HepG2 (cell line): ENCODE measurements at regions not wholly inside any gene's neighbourhood (a gene's known extent, or its start where the extent isn't known, plus 50 kb on each side); places are given as distances from the start of the nearest gene placed in this dataset.

ENCODE experiments used
- ATAC-seq: fragments of 200-7000 bp; cut with Tn5 transposase; 3 replicates; pipeline ENCODE4 v1.9.1; 2020; ENCODE audit warnings: mild to moderate bottlenecking, moderate library complexity
- BruUV-seq: library from RNA; stranded (reverse); fragments of 400-500 nt; replicated peaks from 2 replicates; lab custom pipeline; 2021; lab: Mats Ljungman, UMichigan
- CTCF ChIA-PET: fragments of 300-600 bp; formaldehyde crosslinking; extraction: SDS; loops from one replicate; lab custom pipeline; 2021; ENCODE audit warnings: low total read pairs, inconsistent platforms, low intra/inter-chr PET ratio; lab: Yijun Ruan, JAX
- POLR2A ChIA-PET: fragments of 350-600 bp; sonication (Branson Sonifier 250); formaldehyde crosslinking; loops from one replicate; lab custom pipeline; 2020; ENCODE audit warnings: antibody characterized with exemption, inconsistent platforms; lab: Yijun Ruan, JAX
- DNase-seq: peaks from one replicate; pipeline ENCODE4 v3.0.0-alpha.2; 2015; ENCODE audit warnings: low spot score
- FAIRE-seq: peaks from 3 replicates; lab custom pipeline; 2011; peaks lifted over from hg19 to GRCh38; lab: Jason Lieb, UNC
- H2AFZ ChIP-seq: one replicate; pipeline ENCODE4 v1.6.1; 2011; ENCODE audit warnings: low read length, inconsistent platforms
- H3K27ac ChIP-seq: fragments of 300-600 bp; 3 replicates; pipeline ENCODE4 v1.8.0; 2011; ENCODE audit warnings: mixed run types, mild to moderate bottlenecking, mixed read lengths, low read length, inconsistent platforms; ENCODE audit not compliant: insufficient read depth; ENCODE audit errors: extremely low read length
- H3K27me3 ChIP-seq, 2 experiments: fragments of 200-600 bp in 1 of 2; 2 replicates in 1 of 2; 3 replicates in 1 of 2; pipeline versions ENCODE4 v1.6.0 to v1.8.0; 2011; ENCODE audit warnings: low read length in 2 of 2, mild to moderate bottlenecking in 2 of 2, moderate library complexity in 2 of 2, inconsistent platforms in 1 of 2; ENCODE audit not compliant: insufficient read depth in 2 of 2, control insufficient read depth in 1 of 2
- H3K36me3 ChIP-seq, 2 experiments: fragments of 200-600 bp in 1 of 2; replicated peaks in 1 of 2; 2 replicates in 1 of 2; 3 replicates in 1 of 2; pipeline versions ENCODE4 v1.5.1 to v1.8.0; 2011; ENCODE audit warnings: low read length in 2 of 2, inconsistent platforms in 1 of 2; ENCODE audit not compliant: insufficient read depth in 2 of 2, control insufficient read depth in 1 of 2
- H3K4me1 ChIP-seq: 2 replicates; pipeline ENCODE4 v1.5.1; 2012; ENCODE audit warnings: low read length, inconsistent platforms; ENCODE audit not compliant: insufficient read depth
- H3K4me2 ChIP-seq: 2 replicates; pipeline ENCODE4 v1.6.0; 2011; ENCODE audit warnings: low read depth, low read length, inconsistent platforms
- H3K4me3 ChIP-seq, 3 experiments: fragments of 200-600 bp in 1 of 3; sonication (generic), shearing (Covaris generic) in 1 of 3; replicated peaks in 1 of 3; 2 replicates each; pipeline ENCODE4 v1.5.1; 2011 to 2016; ENCODE audit warnings: low read length in 3 of 3, inconsistent platforms in 2 of 3, low read depth in 2 of 3, mild to moderate bottlenecking in 2 of 3, control low read depth in 1 of 3, mixed read lengths in 1 of 3; ENCODE audit not compliant: insufficient read depth in 1 of 3
- H3K79me2 ChIP-seq: one replicate; pipeline ENCODE4 v1.6.1; 2011; ENCODE audit warnings: low read length, inconsistent platforms; ENCODE audit not compliant: insufficient read depth
- H3K9ac ChIP-seq: 2 replicates; pipeline ENCODE4 v1.6.0; 2011; ENCODE audit warnings: mild to moderate bottlenecking, low read depth, low read length, inconsistent platforms; ENCODE audit not compliant: insufficient read depth
- H3K9me3 ChIP-seq: 2 replicates; pipeline ENCODE4 v1.5.1; 2012; ENCODE audit warnings: mild to moderate bottlenecking, low read length
- H4K20me1 ChIP-seq: 2 replicates; pipeline ENCODE4 v1.6.0; 2011; ENCODE audit warnings: inconsistent platforms, mild to moderate bottlenecking, low read length, moderate library complexity; ENCODE audit not compliant: insufficient read depth
- CEBPG ChIP-seq: IDR thresholded peaks from 2 replicates; pipeline ENCODE4 v1.6.1; 2016
- FOXK2 ChIP-seq: fragments of 450-650 bp; IDR thresholded peaks from 2 replicates; pipeline ENCODE4 v1.6.1; 2016
- HOXA3 ChIP-seq: sonication (generic); formaldehyde crosslinking; IDR thresholded peaks from 2 replicates; pipeline ENCODE4 v1.5.0; 2020; ENCODE audit warnings: missing genetic modification reagents
- ISX ChIP-seq: sonication (generic); formaldehyde crosslinking; conservative IDR thresholded peaks from 2 replicates; pipeline ENCODE4 v1.5.0; 2020; ENCODE audit warnings: missing genetic modification reagents
- MAFK ChIP-seq, 2 experiments: IDR thresholded peaks in 1 of 2; conservative IDR thresholded peaks in 1 of 2; 2 replicates each; pipeline ENCODE4 v1.6.1; 2011; ENCODE audit warnings: improper control_type of control experiment in 2 of 2, low read length in 2 of 2
- MYNN ChIP-seq: sonication (generic); formaldehyde crosslinking; IDR thresholded peaks from 2 replicates; pipeline ENCODE4 v1.4.0; 2020; ENCODE audit warnings: mild to moderate bottlenecking, low read depth, missing genetic modification reagents
- TMF1 ChIP-seq: sonication (generic); formaldehyde crosslinking; IDR thresholded peaks from 2 replicates; pipeline ENCODE4 v1.8.1; 2022; ENCODE audit warnings: low read depth, missing genetic modification reagents
- TRIM24 ChIP-seq: sonication (generic); formaldehyde crosslinking; IDR thresholded peaks from 2 replicates; pipeline ENCODE4 v1.8.0; 2022; ENCODE audit warnings: mild to moderate bottlenecking, missing genetic modification reagents
- YEATS2 ChIP-seq: sonication (generic); formaldehyde crosslinking; IDR thresholded peaks from 2 replicates; pipeline ENCODE4 v1.4.0; 2020; ENCODE audit warnings: missing genetic modification reagents, borderline replicate concordance
- ZBTB20 ChIP-seq: sonication (generic); formaldehyde crosslinking; IDR thresholded peaks from 2 replicates; pipeline ENCODE4 v1.8.1; 2023; ENCODE audit warnings: missing genetic modification reagents, low read depth, mild to moderate bottlenecking, borderline replicate concordance
- WGBS: methylation state at CpG from one replicate; pipeline ENCODE4 v1.1.6; 2017; ENCODE audit warnings: low lambda C conversion rate; 5-methylcytosine and 5-hydroxymethylcytosine counted together
- in situ Hi-C: cut with HindIII; loops from 2 replicates; pipeline ENCODE4 v1.10.0; 2017; ENCODE audit warnings: low pct_unique_long_range_greater_than_20kb; ENCODE audit not compliant: extremely low pct_ligation_motif_present
- intact Hi-C: fragments of 100-400 bp; cut with micrococcal nuclease; formaldehyde crosslinking; loops from one replicate; pipeline ENCODE4 v1.10.0; 2022; ENCODE audit not compliant: unreplicated experiment
- TF ChIP-seq, protein P1 (sequence below): sonication (generic); formaldehyde crosslinking; IDR thresholded peaks from 2 replicates; pipeline ENCODE4 v1.4.0; 2020; ENCODE audit warnings: missing genetic modification reagents
- TF ChIP-seq, protein P2 (sequence below): sonication (generic); formaldehyde crosslinking; IDR thresholded peaks from 2 replicates; pipeline ENCODE4 v1.4.0; 2020; ENCODE audit warnings: missing genetic modification reagents
- TF ChIP-seq, protein P3 (sequence below): sonication (generic); formaldehyde crosslinking; IDR thresholded peaks from 2 replicates; pipeline ENCODE4 v1.8.0; 2022; ENCODE audit warnings: mild to moderate bottlenecking, missing genetic modification reagents; ENCODE audit not compliant: insufficient replicate concordance
- TF ChIP-seq, protein P4 (sequence below): sonication (generic); formaldehyde crosslinking; IDR thresholded peaks from 2 replicates; pipeline ENCODE4 v1.8.0; 2022; ENCODE audit warnings: missing genetic modification reagents, mild to moderate bottlenecking, inconsistent platforms, borderline replicate concordance

DNA sequence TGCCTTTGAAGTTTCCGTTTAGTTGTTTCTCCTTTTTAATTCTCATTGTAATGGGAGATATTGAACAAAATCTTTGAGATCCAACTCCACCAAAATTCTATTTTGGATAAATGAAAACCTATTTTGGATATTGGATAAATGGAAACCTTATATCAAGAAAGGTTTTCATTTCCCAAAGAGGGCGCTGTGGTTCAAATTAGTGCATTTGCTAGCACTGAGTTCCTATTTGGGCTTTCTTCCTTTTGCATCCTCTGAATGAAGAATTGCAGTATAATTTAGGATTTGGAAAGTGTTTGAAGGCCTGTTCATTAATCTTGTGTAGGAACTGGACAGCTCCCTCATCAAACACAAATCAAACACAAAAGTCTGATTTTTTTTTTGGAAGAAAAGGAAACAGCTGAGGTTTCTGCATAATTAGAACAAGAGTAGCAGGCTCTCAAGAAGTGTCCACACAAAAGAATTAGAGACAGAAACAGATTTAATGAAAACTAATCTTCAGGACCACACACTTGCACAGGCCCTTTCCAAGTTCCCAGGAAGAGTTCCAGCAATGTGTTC lies 80.8 kb upstream of the KLF14 start:
- in situ Hi-C loops = no loop called here
- CTCF ChIA-PET = no interaction called here
- POLR2A ChIA-PET = no interaction called here
- TF ChIP-seq HOXA3 (CRISPR knock-in tag) = no peak
- TF ChIP-seq MYNN = no peak
- no peak for TF ChIP-seq MAFK (conservative IDR thresholded peaks at IDR 0.05 in 1 of 2, IDR thresholded peaks at IDR 0.05 in 1 of 2; ENCODE audit: low read length in 2 of 2)
- TF ChIP-seq ZBTB20 (CRISPR knock-in tag) = no peak
- no peak for TF ChIP-seq CEBPG (CRISPR knock-in tag)
- TF ChIP-seq YEATS2 (CRISPR knock-in tag) = no peak
- no peak for TF ChIP-seq TRIM24 (CRISPR knock-in tag)
- no peak for TF ChIP-seq TMF1 (CRISPR knock-in tag)
- TF ChIP-seq, protein P1, sequence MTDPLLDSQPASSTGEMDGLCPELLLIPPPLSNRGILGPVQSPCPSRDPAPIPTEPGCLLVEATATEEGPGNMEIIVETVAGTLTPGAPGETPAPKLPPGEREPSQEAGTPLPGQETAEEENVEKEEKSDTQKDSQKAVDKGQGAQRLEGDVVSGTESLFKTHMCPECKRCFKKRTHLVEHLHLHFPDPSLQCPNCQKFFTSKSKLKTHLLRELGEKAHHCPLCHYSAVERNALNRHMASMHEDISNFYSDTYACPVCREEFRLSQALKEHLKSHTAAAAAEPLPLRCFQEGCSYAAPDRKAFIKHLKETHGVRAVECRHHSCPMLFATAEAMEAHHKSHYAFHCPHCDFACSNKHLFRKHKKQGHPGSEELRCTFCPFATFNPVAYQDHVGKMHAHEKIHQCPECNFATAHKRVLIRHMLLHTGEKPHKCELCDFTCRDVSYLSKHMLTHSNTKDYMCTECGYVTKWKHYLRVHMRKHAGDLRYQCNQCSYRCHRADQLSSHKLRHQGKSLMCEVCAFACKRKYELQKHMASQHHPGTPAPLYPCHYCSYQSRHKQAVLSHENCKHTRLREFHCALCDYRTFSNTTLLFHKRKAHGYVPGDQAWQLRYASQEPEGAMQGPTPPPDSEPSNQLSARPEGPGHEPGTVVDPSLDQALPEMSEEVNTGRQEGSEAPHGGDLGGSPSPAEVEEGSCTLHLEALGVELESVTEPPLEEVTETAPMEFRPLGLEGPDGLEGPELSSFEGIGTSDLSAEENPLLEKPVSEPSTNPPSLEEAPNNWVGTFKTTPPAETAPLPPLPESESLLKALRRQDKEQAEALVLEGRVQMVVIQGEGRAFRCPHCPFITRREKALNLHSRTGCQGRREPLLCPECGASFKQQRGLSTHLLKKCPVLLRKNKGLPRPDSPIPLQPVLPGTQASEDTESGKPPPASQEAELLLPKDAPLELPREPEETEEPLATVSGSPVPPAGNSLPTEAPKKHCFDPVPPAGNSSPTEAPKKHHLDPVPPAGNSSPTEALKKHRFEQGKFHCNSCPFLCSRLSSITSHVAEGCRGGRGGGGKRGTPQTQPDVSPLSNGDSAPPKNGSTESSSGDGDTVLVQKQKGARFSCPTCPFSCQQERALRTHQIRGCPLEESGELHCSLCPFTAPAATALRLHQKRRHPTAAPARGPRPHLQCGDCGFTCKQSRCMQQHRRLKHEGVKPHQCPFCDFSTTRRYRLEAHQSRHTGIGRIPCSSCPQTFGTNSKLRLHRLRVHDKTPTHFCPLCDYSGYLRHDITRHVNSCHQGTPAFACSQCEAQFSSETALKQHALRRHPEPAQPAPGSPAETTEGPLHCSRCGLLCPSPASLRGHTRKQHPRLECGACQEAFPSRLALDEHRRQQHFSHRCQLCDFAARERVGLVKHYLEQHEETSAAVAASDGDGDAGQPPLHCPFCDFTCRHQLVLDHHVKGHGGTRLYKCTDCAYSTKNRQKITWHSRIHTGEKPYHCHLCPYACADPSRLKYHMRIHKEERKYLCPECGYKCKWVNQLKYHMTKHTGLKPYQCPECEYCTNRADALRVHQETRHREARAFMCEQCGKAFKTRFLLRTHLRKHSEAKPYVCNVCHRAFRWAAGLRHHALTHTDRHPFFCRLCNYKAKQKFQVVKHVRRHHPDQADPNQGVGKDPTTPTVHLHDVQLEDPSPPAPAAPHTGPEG (CRISPR knock-in tag) = no peak
- TF ChIP-seq, protein P2, sequence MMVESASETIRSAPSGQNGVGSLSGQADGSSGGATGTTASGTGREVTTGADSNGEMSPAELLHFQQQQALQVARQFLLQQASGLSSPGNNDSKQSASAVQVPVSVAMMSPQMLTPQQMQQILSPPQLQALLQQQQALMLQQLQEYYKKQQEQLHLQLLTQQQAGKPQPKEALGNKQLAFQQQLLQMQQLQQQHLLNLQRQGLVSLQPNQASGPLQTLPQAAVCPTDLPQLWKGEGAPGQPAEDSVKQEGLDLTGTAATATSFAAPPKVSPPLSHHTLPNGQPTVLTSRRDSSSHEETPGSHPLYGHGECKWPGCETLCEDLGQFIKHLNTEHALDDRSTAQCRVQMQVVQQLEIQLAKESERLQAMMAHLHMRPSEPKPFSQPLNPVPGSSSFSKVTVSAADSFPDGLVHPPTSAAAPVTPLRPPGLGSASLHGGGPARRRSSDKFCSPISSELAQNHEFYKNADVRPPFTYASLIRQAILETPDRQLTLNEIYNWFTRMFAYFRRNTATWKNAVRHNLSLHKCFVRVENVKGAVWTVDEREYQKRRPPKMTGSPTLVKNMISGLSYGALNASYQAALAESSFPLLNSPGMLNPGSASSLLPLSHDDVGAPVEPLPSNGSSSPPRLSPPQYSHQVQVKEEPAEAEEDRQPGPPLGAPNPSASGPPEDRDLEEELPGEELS (CRISPR knock-in tag) = no peak
- TF ChIP-seq, protein P3, sequence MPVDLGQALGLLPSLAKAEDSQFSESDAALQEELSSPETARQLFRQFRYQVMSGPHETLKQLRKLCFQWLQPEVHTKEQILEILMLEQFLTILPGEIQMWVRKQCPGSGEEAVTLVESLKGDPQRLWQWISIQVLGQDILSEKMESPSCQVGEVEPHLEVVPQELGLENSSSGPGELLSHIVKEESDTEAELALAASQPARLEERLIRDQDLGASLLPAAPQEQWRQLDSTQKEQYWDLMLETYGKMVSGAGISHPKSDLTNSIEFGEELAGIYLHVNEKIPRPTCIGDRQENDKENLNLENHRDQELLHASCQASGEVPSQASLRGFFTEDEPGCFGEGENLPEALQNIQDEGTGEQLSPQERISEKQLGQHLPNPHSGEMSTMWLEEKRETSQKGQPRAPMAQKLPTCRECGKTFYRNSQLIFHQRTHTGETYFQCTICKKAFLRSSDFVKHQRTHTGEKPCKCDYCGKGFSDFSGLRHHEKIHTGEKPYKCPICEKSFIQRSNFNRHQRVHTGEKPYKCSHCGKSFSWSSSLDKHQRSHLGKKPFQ (CRISPR knock-in tag) = no peak
- no peak for TF ChIP-seq FOXK2
- TF ChIP-seq, protein P4, sequence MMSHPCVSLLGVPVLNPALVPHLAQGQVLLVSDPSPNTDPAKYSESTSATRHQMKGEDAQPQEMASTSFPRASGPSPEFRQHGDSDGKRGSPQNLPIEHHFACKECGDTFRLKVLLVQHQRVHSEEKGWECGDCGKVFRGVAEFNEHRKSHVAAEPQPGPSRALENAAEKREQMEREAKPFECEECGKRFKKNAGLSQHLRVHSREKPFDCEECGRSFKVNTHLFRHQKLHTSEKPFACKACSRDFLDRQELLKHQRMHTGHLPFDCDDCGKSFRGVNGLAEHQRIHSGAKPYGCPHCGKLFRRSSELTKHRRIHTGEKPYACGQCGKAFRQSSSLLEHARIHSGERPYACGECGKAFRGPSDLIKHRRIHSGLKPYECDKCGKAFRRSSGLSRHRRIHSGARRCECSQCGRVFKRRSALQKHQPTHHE = no peak
- no peak for TF ChIP-seq ISX (CRISPR knock-in tag)

More for the DNA sequence above, 80.8 kb upstream of the KLF14 start:
- WGBS = 24% methylated on average over 2 of the region's 2 CpGs
- no TSS peak for BruUV-seq
- intact Hi-C loops = no loop called here
- no peaks in the 10 kb centered on the region for H3K4me1 ChIP-seq
- ATAC-seq = no peak
- no peak overlapping the region for H3K27ac ChIP-seq
- H3K9ac ChIP-seq = no peak overlapping the region
- no peaks in the 10 kb centered on the region for H4K20me1 ChIP-seq
- H3K4me3 ChIP-seq = no peak overlapping the region
- H3K79me2 ChIP-seq = no peaks in the 10 kb centered on the region
- H3K9me3 ChIP-seq = no peaks in the 10 kb centered on the region
- no peak overlapping the region for H3K4me2 ChIP-seq
- no peak overlapping the region for H2AFZ ChIP-seq
- no peaks in the 10 kb centered on the region; a peak in 2 of 5 replicates for H3K27me3 ChIP-seq
- FAIRE-seq = no peak
- DNase-seq = no peak
- no peaks in the 10 kb centered on the region for H3K36me3 ChIP-seq
